ENCODE measurements at regions not wholly inside any gene's neighbourhood (a gene's known extent, or its start where the extent isn't known, plus 50 kb on each side); places are given as distances from the start of the nearest gene placed in this dataset.
A peak's percentile ranks its signal among the peaks of the same experiment; 100 is the strongest.

DNA sequence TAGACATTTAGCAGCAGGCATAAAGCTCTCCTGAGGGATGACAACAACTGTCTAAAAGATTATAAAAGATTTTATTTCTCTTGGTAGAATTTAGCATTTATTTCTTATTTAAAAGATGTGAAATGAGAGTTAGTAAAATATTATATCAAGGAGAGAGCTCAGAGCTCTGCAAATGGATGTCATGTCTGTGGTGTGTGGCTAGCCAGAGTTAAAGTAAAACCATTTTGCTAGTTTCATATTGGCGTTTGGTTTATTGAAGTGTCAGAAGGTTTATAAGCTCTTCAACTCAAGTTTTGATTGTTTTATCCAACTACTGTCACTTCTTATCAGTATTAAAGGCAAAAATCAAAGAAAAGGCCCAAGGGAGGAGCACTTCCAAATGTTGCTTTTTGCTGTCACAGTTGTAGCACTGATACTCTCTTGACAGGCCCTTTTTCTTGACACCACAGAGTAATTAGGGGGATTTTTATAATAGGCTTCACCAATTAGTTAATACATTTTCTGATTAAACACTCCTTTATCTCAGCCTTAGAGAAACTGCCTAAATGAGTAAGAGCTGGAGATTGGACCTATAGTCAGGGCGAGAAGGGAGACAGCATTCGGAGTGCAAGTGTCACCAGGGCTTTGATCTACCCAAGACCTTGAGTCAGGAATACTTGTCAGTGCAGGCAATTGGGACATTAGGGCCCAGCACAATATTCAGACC lies 233.9 kb downstream of the PTBP2 start:
- DNase-seq (ENCODE audit: extremely low read depth in 1 of 11, low read depth in 9 of 11, low spot score in 4 of 11): no peak

DNA sequence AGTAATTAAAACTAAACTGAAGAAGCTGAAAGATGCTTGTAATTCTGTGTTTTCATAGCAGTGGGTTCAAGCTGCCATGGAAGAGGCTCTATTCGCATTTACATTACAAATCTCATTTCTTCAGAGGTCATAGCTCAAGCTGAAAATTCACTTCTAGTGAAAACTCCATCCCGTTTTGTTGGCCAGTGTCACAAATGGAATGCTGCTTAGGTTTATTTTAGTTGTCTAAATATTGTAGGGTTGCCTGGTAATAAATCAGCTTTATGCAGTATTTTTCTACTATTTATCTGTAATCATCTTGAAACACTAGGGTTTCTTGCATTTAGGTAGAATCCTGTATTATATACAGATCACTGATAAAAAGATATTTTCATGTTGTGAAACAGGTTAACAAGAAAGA lies 240.6 kb downstream of the PTBP2 start:
- DNase-seq (ENCODE audit: extremely low read depth in 1 of 11, low read depth in 9 of 11, low spot score in 4 of 11): no peak

DNA sequence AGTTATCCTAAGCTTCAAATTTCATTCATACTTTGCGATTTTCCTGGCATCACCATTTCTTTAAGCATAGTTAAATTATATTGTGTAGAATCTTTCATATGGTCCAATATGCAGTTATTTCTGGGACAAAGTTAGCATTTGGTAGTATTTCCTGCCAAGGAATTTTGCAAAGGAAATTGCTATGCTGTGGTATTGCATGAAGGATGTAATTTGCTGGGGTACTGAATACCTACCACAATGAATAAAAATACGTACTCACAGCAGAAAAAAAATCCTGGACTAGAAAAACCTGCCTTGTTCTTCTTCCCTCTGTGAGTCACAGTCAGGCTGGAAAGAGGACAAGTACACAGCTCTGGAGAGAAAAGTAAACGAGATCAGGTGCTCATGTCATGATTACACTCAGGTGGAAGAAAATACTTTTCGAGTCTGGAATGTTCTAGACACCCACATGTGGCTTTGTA lies 241.2 kb downstream of the PTBP2 start:
- DNase-seq (ENCODE audit: extremely low read depth in 1 of 11, low read depth in 9 of 11, low spot score in 4 of 11): no peak

DNA sequence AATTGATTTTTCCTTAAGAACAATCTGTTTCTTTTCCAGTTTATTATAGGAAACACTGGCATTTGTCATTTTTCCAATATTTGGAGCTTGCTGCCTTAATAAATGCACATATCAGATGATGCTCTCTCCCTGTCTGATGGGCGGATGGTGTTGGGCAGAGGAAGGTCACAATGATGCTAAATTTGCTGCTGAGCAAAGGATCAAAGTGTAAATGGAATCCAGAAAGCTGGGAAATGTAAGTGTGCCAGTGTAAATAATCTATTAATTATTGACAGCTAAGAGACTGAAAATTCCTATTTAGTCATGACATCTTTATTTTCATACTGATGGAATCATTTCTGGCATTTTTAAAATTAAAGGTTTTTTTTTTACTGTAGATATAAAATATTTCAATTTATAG lies 243.2 kb downstream of the PTBP2 start:
- no peak for DNase-seq (ENCODE audit: extremely low read depth in 1 of 11, low read depth in 9 of 11, low spot score in 4 of 11)

- DNase-seq (ENCODE audit: extremely low read depth in 1 of 11, low read depth in 9 of 11, low spot score in 4 of 11): peak; percentile 22 to 62 (median 47)
These were observed 245.1 kb downstream of the PTBP2 start for GRCh38 chr1:96966536-96967138.

DNA sequence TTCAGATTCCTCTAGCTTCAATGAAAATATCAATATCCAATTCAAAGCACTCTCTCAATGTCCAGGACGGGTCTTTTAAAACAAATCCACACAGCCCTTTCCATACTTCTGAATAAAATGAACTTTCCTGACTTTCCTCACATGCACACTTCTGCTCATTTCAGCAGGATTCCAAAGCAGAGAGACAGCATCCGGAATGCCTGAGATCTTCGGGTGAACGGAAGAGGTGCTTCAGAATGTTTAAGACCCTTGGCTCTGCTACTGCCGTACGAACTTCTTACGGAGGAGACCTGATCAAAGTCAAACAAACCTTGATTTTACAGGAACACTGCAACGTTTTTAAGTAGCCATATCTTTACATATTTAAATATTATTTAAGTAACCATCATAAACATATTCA lies 245.7 kb downstream of the PTBP2 start:
- no peak for DNase-seq (ENCODE audit: extremely low read depth in 1 of 11, low read depth in 9 of 11, low spot score in 4 of 11)

- DNase-seq (ENCODE audit: extremely low read depth in 1 of 11, low read depth in 9 of 11, low spot score in 4 of 11): no peak
These were observed 247.0 kb downstream of the PTBP2 start for GRCh38 chr1:96968541-96968940.

DNA sequence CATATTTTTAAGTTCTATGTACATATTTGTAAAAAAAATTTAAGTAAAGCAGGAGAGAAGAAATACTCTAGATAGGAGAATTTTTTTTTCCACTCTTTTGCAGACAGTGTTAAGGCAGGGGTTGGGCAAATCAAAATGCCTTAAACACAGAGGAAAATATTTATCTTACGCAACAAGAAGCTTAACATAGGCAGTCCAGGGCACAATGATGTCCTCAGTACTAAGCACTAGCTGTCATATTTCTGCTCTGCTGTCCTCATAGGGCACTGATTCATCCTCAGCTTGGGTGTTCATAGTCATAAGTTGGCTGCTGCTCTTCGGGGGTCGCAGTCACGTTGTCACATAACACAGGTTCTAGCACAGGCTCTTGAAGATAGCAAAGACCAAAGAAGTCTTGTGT lies 247.4 kb downstream of the PTBP2 start:
- no peak for DNase-seq (ENCODE audit: extremely low read depth in 1 of 11, low read depth in 9 of 11, low spot score in 4 of 11)

DNA sequence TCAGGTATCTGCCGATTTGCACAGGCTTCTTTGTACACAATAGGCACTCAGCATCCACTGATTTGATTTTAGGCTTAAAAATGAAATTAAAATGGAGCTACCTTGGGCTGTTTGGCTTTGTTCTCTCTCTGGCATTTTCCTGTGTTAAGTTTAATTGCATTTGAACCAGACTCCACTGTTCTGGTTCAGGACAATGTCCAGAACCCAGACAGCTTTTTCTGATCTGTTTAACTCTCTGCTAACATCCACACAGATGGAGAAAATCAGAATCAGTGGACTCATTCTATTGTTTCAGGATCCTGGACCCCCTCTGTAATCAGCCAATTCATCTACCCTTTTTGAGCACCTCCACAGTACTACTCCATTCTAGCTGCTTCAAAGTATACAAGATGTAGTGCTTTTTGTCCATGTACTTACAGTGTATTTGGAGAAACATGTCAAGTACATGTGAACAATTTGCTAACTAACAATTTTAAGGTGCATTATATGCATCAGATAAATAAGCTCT lies 248.1 kb downstream of the PTBP2 start:
- no peak for DNase-seq (ENCODE audit: extremely low read depth in 1 of 11, low read depth in 9 of 11, low spot score in 4 of 11)

DNA sequence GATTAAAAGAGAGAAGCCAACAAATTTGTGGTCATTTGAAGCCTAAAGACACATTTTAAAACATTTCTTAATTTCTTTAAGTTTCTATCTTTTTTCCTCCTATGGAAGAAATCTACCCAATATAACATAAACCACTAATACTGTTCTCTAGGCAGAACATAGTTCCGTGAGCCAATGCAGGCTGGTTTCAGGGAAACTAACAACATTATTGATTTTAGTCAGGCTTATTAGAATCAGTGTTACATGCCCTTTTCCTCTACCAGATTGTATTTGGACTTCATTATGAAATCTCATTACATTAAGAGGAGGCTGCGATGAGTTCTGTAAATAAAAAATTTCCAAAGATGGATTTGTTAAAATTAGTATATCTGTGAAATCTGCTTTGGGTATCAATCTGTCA lies 249.9 kb downstream of the PTBP2 start:
- no peak for DNase-seq (ENCODE audit: extremely low read depth in 1 of 11, low read depth in 9 of 11, low spot score in 4 of 11)

DNA sequence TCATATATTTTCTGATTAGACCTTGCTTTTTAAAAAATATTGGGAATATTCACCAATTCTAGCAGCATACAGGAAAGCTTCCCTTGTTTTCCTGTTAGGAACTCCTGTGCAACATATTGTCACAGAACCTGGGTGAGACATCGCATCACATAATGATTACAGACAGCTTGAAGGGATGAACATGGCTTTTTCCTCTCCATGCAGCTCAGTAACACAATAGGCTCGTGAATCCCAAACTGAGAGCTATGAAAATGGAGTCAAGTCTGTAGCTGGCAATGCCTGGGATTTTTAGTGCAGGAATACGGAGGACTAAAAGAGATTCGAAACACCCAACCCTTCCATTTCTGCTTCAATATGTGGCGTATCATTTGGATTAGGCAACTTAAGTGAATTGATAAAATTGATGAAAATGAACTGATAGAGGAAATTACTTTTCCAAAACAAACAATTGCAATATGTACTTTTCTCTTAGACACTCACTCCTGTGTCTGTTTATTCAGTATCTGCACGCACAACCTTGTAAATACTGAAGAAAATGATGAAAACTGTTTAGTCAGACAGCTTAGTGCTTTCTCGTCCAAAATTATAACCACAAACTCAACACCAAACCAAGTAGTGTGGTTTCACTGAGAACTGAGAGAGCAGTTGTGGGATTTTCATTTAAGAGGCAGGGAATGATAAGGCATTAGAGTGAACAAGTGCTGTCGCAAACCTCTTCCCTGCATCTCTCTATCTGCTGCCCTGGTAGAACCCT lies 250.4 kb downstream of the PTBP2 start:
- no peak for DNase-seq (ENCODE audit: extremely low read depth in 1 of 11, low read depth in 9 of 11, low spot score in 4 of 11)

GRCh38 chr1:96973605-96974004 lies 252.0 kb downstream of the PTBP2 start:
- no peak for DNase-seq (ENCODE audit: extremely low read depth in 1 of 11, low read depth in 9 of 11, low spot score in 4 of 11)

DNA sequence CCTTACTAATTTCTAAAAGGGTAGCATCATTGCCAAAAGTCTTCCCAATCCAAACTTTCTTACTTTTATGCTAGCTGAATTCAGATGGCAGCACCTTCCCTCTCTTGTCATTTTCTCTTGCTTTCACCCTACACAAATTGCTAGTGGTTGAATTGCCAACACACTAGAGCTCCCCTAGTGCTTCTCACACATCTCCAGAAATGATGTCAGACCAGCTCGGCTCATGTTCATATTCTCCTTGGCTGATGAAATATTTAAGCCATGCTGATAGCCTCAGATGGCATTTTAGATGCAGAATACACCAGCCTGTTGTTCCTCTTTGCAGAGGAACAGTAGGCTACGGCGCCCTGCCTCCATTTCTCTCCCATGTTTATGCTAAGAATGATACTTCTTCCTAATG lies 256.9 kb downstream of the PTBP2 start:
- no peak for DNase-seq (ENCODE audit: extremely low read depth in 1 of 11, low read depth in 9 of 11, low spot score in 4 of 11)

GRCh38 chr1:96978901-96979300 lies 257.3 kb downstream of the PTBP2 start:
- DNase-seq (ENCODE audit: extremely low read depth in 1 of 11, low read depth in 9 of 11, low spot score in 4 of 11): no peak

GRCh38 chr1:96979304-96980268 lies 258.0 kb downstream of the PTBP2 start:
- peak in 4 of 11 donors; percentile 9 to 20 (median 16) for DNase-seq (ENCODE audit: extremely low read depth in 1 of 11, low read depth in 9 of 11, low spot score in 4 of 11)

DNA sequence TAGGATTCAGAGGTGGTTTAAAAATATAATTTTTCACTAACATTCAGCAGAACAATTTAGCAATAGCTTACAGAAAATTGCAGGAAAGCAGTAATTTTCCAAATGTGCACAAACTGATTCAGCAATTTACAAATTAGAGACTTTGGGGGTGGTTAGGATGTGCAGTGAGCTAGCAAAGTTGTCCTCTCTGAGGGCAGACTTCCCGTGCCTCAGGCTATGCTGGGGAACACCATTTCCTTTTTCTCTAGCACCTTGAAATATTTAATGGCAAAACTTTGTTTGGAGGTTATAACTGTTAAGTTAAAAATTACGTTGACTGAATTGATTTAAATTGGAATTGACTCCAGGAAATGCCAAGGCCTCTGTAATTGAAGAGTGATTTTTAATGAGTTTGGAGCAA lies 258.9 kb downstream of the PTBP2 start:
- DNase-seq (ENCODE audit: extremely low read depth in 1 of 11, low read depth in 9 of 11, low spot score in 4 of 11): no peak

DNA sequence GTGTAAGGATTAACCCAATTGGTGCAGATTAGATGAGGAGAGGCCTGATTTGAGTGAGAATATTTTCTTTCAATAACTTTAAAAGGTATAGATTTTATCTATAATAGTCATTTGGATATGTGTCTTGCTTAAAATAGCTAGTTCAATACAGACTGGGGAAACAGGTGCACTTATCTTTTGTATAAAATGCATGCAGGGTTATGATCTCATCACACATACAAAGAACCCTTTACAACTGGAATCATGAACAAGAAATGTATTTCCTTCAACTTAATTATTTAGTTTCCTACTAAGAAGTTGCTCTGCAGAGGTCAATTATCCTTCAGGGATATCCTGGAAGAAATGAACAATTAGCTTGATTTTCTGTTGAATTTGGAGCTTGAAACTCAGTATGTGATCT lies 259.6 kb downstream of the PTBP2 start:
- no peak for DNase-seq (ENCODE audit: extremely low read depth in 1 of 11, low read depth in 9 of 11, low spot score in 4 of 11)

DNA sequence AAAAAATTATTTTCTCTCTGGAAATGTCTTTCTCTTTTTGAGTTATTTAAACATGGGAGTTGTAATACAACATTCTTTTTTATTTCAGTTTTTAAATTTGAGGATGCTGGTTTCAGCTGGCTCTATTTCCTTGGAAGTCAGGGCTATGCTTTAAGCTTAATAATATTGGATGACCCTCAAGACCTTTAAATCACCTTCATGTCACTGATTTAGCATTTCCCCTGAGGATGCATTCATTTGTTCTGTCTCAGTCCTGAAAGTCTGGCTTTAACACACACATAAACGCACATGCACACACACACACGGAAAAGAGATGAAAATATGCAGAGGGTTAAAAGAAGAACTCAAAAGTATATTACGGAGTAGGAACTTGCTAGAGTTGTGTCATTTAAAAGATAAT lies 260.5 kb downstream of the PTBP2 start:
- DNase-seq (ENCODE audit: extremely low read depth in 1 of 11, low read depth in 9 of 11, low spot score in 4 of 11): no peak

DNA sequence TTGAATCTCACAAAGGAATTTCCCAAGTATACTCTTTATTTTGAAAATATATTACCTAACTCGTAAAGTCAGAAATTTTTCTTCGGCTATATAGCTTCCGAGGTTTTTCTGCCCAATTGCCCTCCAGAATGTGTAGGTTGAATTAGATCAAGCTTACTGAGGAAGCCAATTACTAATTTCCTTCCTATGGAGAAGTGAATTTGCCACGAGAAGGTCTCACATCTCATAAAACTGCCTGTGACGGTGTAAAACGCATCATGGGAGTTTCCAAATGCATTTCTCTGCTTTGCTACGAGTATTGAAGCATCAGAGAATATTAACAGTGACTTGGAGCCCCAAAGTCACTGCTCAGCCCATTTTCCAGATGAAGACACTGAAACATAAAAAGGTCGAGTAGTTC lies 262.3 kb downstream of the PTBP2 start:
- no peak for DNase-seq (ENCODE audit: extremely low read depth in 1 of 11, low read depth in 9 of 11, low spot score in 4 of 11)
